ENCODE measurements at regions not wholly inside any gene's neighbourhood (a gene's known extent, or its start where the extent isn't known, plus 50 kb on each side); places are given as distances from the start of the nearest gene placed in this dataset.

DNA sequence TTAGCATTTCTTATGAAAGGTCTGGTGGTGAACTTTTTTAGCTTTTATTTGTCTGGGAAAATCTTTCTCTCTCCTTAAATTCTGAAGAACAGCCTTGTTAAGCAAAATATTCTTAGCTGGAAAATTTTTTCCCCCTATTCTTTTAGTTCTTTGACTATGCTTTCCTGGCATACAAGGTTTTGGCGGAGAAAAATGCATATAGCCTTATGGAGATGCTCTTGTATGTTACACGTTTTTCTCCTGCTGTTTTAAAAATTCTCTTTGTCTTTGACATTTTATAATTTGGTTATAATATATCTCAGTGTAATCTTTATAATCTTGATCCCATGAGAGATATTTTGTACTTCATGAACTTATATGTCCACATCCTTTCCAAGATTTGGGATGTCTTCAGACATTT, 1190.4 kb upstream of the ZEB2 start:
- TF ChIP-seq EP300 (IDR thresholded peaks at IDR 0.05) (no peak), POLR2A (IDR thresholded peaks at IDR 0.05) (no peak), POLR2AphosphoS5 (IDR thresholded peaks at IDR 0.05) (no peak)
- TF ChIP-seq, protein P1, sequence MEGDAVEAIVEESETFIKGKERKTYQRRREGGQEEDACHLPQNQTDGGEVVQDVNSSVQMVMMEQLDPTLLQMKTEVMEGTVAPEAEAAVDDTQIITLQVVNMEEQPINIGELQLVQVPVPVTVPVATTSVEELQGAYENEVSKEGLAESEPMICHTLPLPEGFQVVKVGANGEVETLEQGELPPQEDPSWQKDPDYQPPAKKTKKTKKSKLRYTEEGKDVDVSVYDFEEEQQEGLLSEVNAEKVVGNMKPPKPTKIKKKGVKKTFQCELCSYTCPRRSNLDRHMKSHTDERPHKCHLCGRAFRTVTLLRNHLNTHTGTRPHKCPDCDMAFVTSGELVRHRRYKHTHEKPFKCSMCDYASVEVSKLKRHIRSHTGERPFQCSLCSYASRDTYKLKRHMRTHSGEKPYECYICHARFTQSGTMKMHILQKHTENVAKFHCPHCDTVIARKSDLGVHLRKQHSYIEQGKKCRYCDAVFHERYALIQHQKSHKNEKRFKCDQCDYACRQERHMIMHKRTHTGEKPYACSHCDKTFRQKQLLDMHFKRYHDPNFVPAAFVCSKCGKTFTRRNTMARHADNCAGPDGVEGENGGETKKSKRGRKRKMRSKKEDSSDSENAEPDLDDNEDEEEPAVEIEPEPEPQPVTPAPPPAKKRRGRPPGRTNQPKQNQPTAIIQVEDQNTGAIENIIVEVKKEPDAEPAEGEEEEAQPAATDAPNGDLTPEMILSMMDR (IDR thresholded peaks at IDR 0.05) = no peak

Data from sigmoid colon (tissue), 4 donors.